ENCODE measurements at regions not wholly inside any gene's neighbourhood (a gene's known extent, or its start where the extent isn't known, plus 50 kb on each side); places are given as distances from the start of the nearest gene placed in this dataset.

GRCh38 chr13:86907156-86907555 is 764.0 kb upstream of the SLITRK5 start:
- TF ChIP-seq CTCF (IDR thresholded peaks at IDR 0.05): no peak
- no peak for TF ChIP-seq EP300 (IDR thresholded peaks at IDR 0.05)
- TF ChIP-seq POLR2A (IDR thresholded peaks at IDR 0.05): no peak
- no peak for TF ChIP-seq POLR2AphosphoS5 (IDR thresholded peaks at IDR 0.05)

Data from sigmoid colon (tissue), 4 donors.